Breast epithelium (tissue), 3 donors: ENCODE measurements at regions not wholly inside any gene's neighbourhood (a gene's known extent, or its start where the extent isn't known, plus 50 kb on each side); places are given as distances from the start of the nearest gene placed in this dataset.

ENCODE experiments used
- POLR2A ChIP-seq: fragments of 450-650 bp; IDR thresholded peaks from one replicate; pipeline ENCODE4 v1.6.1; 2016; ENCODE audit warnings: antibody characterized with exemption, mild to moderate bottlenecking, moderate library complexity
- POLR2AphosphoS5 ChIP-seq, 3 donors: sonication (generic); formaldehyde crosslinking; IDR thresholded peaks; one replicate each; pipeline ENCODE4 v1.6.1; 2017; ENCODE audit warnings: antibody characterized with exemption in 3 of 3
- TF ChIP-seq, protein P1 (sequence below), 3 donors: fragments of 450-650 bp; IDR thresholded peaks; one replicate each; pipeline ENCODE4 v1.5.1; 2016 to 2017; ENCODE audit warnings: antibody characterized with exemption in 3 of 3, mild to moderate bottlenecking in 3 of 3, moderate library complexity in 3 of 3

DNA sequence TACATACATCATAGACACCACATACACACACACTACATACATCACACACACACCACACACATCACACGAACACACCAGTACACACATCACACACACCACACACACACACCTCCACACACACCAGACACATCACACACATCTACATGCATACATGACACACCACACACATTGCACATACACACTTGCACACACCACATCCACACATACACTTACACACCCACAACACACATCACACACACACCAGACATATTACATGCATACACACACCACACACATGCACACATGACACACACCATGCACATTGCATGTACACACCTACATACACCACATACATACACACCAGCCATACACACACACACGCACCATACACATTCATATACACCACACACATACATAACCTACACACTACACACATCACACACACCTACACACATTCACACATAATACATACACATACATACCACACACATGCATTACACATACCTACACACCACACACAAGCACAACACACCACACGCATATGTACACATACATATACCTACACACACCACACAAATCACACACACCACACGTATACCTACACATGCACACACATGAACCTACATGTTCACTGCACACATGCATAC lies 156.5 kb downstream of the NDUFA10 start:
- TF ChIP-seq, protein P1, sequence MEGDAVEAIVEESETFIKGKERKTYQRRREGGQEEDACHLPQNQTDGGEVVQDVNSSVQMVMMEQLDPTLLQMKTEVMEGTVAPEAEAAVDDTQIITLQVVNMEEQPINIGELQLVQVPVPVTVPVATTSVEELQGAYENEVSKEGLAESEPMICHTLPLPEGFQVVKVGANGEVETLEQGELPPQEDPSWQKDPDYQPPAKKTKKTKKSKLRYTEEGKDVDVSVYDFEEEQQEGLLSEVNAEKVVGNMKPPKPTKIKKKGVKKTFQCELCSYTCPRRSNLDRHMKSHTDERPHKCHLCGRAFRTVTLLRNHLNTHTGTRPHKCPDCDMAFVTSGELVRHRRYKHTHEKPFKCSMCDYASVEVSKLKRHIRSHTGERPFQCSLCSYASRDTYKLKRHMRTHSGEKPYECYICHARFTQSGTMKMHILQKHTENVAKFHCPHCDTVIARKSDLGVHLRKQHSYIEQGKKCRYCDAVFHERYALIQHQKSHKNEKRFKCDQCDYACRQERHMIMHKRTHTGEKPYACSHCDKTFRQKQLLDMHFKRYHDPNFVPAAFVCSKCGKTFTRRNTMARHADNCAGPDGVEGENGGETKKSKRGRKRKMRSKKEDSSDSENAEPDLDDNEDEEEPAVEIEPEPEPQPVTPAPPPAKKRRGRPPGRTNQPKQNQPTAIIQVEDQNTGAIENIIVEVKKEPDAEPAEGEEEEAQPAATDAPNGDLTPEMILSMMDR (IDR thresholded peaks at IDR 0.05), result no peak
- TF ChIP-seq POLR2A (no peak), POLR2AphosphoS5 (IDR thresholded peaks at IDR 0.05) (no peak)
